Progenitor cell of endocrine pancreas (in vitro differentiated cells): ENCODE measurements at regions not wholly inside any gene's neighbourhood (a gene's known extent, or its start where the extent isn't known, plus 50 kb on each side); places are given as distances from the start of the nearest gene placed in this dataset.

Experiments used
- DNase-seq: peaks from one replicate; pipeline ENCODE4 v3.0.0; 2021; ENCODE audit warnings: low spot score; ENCODE audit not compliant: unreplicated experiment
- H3K27ac Mint-ChIP-seq: 2 replicates; pipeline ENCODE4 v1.8.0; 2021; ENCODE audit warnings: mild to moderate bottlenecking, moderate library complexity, mixed read lengths
- H3K27me3 Mint-ChIP-seq: 2 replicates; pipeline ENCODE4 v1.8.0; 2021; ENCODE audit warnings: mixed read lengths
- H3K36me3 Mint-ChIP-seq: 2 replicates; pipeline ENCODE4 v1.8.0; 2022; ENCODE audit warnings: mixed read lengths; ENCODE audit not compliant: insufficient read depth
- H3K4me1 Mint-ChIP-seq: 2 replicates; pipeline ENCODE4 v1.8.0; 2021; ENCODE audit warnings: low read depth, mixed read lengths
- H3K4me3 Mint-ChIP-seq: 2 replicates; pipeline ENCODE4 v1.8.0; 2021; ENCODE audit warnings: low read depth, mild to moderate bottlenecking, moderate library complexity, mixed read lengths
- H3K9me3 Mint-ChIP-seq: 2 replicates; pipeline ENCODE4 v1.8.0; 2021; ENCODE audit warnings: low read depth, mixed read lengths
- CTCF ChIP-seq: fragments of 200-600 bp; sonication (generic); IDR thresholded peaks from one replicate; pipeline ENCODE4 v1.5.0; 2021; ENCODE audit warnings: antibody characterized with exemption, mild to moderate bottlenecking; ENCODE audit not compliant: unreplicated experiment

GRCh38 chr12:11946161-11946560, 124.6 kb upstream of the BCL2L14 start:
- no peak for TF ChIP-seq CTCF
- H3K27ac Mint-ChIP-seq: no peak overlapping the region
- H3K4me3 Mint-ChIP-seq: no peak overlapping the region
- H3K9me3 Mint-ChIP-seq: no peaks in the 10 kb centered on the region
- no peaks in the 10 kb centered on the region for H3K36me3 Mint-ChIP-seq
- DNase-seq: no peak
- peaks cover 16% of the 10 kb centered on the region for H3K4me1 Mint-ChIP-seq
- H3K27me3 Mint-ChIP-seq: peaks cover 42% of the 10 kb centered on the region

- peaks cover 42% of the 10 kb centered on the region for H3K27me3 Mint-ChIP-seq
- H3K36me3 Mint-ChIP-seq: no peaks in the 10 kb centered on the region
- H3K4me3 Mint-ChIP-seq: no peak overlapping the region
- H3K9me3 Mint-ChIP-seq: no peaks in the 10 kb centered on the region
- no peak for DNase-seq
- H3K4me1 Mint-ChIP-seq: peaks cover 16% of the 10 kb centered on the region
- no peak overlapping the region for H3K27ac Mint-ChIP-seq
- no peak for TF ChIP-seq CTCF
Measured at GRCh38 chr12:11947213-11947612, 123.5 kb upstream of the BCL2L14 start.

GRCh38 chr12:11949738-11950411, 120.9 kb upstream of the BCL2L14 start:
- no peaks in the 10 kb centered on the region for H3K9me3 Mint-ChIP-seq
- no peak overlapping the region for H3K4me3 Mint-ChIP-seq
- H3K27ac Mint-ChIP-seq: no peak overlapping the region
- no peaks in the 10 kb centered on the region for H3K36me3 Mint-ChIP-seq
- TF ChIP-seq CTCF: no peak
- peaks cover 8% of the 10 kb centered on the region for H3K4me1 Mint-ChIP-seq
- peaks cover 56% of the 10 kb centered on the region for H3K27me3 Mint-ChIP-seq
- no peak for DNase-seq

GRCh38 chr12:11951209-11951608, 119.5 kb upstream of the BCL2L14 start:
- no peak overlapping the region for H3K27ac Mint-ChIP-seq
- peaks cover 60% of the 10 kb centered on the region for H3K27me3 Mint-ChIP-seq
- DNase-seq: no peak
- H3K4me1 Mint-ChIP-seq: peaks cover 8% of the 10 kb centered on the region
- H3K9me3 Mint-ChIP-seq: no peaks in the 10 kb centered on the region
- no peak overlapping the region for H3K4me3 Mint-ChIP-seq
- no peaks in the 10 kb centered on the region for H3K36me3 Mint-ChIP-seq
- TF ChIP-seq CTCF: no peak

- Mint-ChIP-seq H3K36me3 (no peaks in the 10 kb centered on the region), H3K9me3 (no peaks in the 10 kb centered on the region), H3K27me3 (peaks cover 57% of the 10 kb centered on the region), H3K27ac (no peak overlapping the region), H3K4me3 (no peak overlapping the region), H3K4me1 (peaks cover 5% of the 10 kb centered on the region)
- DNase-seq: no peak
- no peak for TF ChIP-seq CTCF
Measured at GRCh38 chr12:11953523-11953922, 117.2 kb upstream of the BCL2L14 start.
